Activated CD4-positive, alpha-beta T cell treated with anti-CD3 and anti-CD28 coated beads for 4 hours (primary cell): ENCODE measurements at regions not wholly inside any gene's neighbourhood (a gene's known extent, or its start where the extent isn't known, plus 50 kb on each side); places are given as distances from the start of the nearest gene placed in this dataset.

ENCODE experiments used
- DNase-seq, 2 donors: peaks; one replicate each; pipeline ENCODE4 v3.0.0-alpha.2; 2020

DNA sequence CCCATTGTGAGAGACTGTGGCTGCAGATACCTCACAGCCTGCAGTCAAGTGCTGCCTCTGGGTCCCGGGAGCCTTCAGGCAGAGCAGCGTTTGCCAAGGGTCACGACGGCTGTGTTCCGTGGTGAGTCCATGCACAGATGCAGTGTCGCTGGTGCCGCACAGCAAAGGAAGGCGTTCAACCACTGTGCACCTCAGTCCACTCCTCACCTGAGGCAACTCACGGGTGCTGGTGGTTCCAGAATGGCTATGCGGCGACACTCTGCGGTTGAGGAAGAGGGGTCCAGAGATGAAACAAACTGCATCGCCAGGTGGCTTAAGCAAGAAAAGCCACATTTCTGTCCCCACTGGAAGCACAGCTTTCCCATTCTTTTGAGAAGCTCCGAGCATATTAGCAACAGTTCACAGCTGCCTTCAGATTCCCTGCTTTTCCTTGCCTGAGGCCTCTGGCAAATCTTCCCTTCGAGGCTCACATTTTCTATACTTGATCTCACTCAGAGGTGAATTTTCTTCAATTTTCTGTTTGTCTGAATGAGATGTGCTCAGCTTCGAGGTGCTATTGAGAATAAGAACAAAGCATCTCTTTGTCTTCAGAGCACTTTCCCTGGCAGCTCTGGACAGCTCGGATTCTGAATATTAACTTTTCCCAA is 208.8 kb upstream of the TWIST2 start:
- DNase-seq = no peak

GRCh38 chr2:238640486-238640885 is 207.4 kb upstream of the TWIST2 start:
- no peak for DNase-seq

GRCh38 chr2:238642973-238643372 is 204.9 kb upstream of the TWIST2 start:
- DNase-seq = no peak

- no peak for DNase-seq
Observed at GRCh38 chr2:238643400-238643907, 204.4 kb upstream of the TWIST2 start.

DNA sequence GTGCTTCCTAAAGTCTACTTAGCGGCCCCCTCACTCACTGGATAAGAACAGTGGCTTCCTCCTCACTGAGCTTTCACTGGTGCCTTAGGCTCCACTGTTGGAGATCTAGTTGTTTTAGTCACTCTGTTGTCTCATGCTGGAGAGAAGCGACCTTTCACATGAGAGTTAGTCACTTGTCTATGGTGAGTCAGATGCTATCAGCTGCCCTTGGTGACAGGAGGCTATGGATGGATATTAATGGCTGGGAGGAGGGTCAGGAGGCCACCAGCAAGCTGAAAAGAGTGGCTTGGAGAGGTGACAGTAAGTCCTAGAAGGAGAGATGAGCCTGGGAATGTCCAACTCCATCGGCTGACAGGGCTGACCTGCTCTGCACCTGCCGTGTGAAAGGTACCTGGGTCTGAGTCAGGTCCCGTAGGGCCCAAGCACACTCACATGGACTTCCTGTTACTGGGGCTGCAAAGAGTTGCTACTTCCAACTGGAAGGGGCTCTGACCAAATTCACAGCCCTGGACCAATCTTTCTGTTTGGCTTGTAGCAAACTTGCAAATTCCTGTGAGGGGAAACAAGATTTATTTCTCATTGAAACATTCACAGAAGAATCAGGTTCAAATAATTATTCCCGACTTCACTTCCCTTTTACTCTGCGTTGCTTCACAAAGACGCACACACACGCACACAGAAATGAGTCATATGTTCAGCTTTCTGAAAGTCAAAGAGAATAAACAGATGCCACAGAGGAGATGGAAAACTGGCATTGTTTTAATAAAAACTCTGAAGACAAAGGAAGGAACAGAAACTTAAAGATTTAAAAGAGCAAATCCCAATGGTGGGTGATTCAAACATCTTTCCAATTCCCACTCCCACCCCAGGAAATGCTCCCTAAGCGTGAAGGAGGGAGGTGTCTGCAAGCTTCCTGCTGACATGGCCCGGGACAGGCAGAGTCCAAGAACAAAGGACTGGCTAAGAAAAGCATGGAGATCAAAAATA is 203.5 kb upstream of the TWIST2 start:
- no peak for DNase-seq

GRCh38 chr2:238645095-238645494 is 202.8 kb upstream of the TWIST2 start:
- no peak for DNase-seq

GRCh38 chr2:238645716-238646115 is 202.2 kb upstream of the TWIST2 start:
- DNase-seq = no peak

GRCh38 chr2:238646281-238646680 is 201.6 kb upstream of the TWIST2 start:
- DNase-seq = no peak

DNA sequence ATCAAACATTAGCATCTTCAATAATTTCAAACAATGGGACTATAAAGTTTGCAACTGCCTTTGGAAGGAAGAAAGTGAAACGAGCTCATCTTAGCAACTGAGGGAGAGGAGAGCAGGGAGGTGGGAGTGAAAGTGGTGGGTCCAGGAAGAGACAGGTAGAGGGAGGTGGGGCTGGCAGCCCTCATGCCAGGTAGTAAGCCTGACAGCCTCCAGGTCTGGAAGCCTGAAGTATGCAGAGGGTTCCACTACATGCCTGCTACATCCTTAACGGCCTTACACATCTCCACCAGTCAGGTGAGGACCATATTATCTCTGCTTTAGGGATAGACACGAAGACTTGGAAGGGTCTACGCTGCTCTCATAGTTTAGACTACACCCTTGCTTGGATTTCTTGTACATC is 201.1 kb upstream of the TWIST2 start:
- no peak for DNase-seq

- DNase-seq = no peak
Observed at GRCh38 chr2:238649123-238649522, 198.8 kb upstream of the TWIST2 start.

GRCh38 chr2:238649936-238650518 is 197.9 kb upstream of the TWIST2 start:
- no peak for DNase-seq

GRCh38 chr2:238650536-238650935 is 197.3 kb upstream of the TWIST2 start:
- DNase-seq = no peak

DNA sequence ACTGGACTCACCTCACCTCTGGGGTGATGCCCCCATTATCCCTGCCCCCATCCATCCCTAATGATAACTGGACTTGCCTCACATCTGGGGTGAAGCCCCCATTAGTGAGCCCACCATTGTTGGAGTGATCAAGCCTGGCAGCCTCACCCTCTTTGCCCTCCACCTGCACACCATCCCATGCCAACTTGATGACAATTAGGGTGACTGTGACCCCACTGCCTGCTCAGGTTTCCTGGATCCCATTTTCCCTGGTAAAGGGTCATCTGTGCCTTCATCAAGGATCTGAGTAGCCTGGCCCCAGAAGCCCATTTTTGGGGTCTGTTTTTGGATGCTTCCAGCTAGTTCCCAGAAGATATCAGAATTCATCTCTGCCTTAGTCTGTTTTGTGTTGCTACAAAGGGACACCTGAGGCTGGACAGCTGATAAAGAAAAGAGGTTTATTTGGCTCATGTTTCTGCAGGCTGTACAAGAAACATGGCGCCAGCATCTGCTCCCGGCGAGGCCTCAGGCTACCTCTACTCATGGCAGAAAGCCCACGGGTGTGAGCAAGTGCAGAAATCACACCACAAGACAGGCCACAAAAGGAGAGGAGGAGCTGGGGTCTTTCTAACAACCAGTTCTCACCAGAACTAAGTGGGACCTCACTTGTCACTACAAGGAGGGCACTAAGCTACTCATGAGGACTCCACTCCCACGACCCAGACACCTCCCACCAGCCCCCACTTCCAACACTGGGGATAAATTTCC is 196.4 kb upstream of the TWIST2 start:
- DNase-seq = no peak

DNA sequence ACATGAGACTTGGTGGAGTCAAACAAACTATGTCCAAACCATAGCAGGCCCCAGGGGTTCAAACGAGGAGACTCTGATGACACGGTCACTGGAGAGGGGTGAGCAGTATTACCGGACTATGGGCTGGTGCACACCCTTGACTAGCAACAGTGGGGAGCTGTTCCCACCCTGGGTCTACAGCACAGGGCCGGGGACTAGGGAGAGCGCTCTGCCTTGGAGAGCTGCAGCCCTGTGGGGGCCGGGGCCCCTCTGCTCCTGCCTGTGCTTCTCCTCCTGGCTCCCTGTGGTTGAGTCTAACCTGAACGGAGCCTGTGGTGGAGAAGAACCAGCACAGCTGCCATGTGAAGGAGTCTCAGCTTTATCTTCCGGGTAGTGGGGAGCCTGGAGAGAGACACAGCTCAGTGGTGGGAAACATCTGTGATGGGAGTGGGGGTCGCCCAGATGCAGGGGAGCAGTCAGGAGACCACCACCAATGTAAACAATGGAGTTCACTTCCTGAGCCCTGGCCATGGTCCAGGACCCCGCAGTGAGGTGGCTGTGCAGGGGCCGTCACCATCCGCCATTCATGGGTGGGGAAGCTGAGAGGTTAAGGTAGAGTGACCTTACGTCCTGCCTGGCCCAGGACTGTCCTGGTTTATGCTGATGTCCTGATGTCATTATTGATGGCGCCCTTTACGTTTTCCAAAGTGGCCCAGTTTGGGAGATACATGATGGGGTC is 195.7 kb upstream of the TWIST2 start:
- no peak for DNase-seq

DNA sequence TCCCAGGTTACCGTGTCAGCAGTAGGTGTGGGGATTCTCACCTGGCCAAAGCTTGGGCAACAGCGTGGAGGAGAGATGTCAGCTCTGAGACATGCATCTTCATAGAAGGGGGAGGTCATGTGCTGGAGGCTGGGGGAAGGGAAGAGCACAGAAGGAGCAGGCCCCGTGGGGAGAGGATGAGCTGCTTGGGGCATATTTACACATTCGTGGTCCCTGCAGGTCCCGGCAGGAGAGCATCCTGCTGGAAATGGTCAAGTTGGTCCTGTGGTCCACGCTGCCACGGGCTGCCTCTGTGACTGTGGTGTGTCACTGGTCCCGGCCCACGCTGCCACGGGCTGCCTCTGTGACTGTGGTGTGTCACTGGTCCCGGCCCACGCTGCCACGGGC is 195.1 kb upstream of the TWIST2 start:
- DNase-seq = no peak

GRCh38 chr2:238653431-238654109 is 194.3 kb upstream of the TWIST2 start:
- no peak for DNase-seq

DNA sequence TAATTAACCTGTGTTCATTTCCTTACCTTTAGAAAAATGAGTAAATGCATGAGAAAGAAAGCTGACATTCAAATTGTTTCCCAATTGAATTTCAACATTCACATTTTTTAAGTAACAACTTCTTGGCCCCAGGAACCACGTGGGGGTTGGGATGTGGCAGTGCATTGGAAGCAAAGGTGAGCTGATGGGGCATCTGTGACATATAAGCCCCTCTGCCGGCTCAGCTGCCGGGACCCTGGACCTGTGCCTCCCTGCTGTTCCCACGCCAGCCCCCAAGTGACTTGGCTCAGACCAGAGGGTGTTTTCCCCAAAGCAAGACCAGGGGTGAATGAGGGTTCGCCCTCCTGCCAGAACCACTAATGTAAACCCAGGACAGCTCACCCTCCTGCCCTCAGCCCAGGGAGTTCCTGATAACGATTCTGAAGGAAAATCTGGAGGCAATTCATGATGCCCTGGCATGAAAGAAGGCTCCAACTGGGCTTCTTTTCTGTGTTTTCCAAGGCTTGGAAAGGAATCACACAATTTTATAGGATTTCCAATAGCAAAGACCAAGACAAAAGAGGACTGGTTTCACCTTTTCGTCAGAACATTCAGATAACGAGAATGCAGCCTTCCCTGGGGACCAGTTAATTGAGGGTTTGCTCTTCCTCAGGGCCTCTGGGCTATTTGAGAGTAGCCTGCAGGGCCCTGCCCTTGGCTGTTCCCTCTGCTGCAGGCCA is 193.2 kb upstream of the TWIST2 start:
- no peak for DNase-seq

- DNase-seq = no peak
Observed at GRCh38 chr2:238655198-238655860, 192.6 kb upstream of the TWIST2 start.

DNA sequence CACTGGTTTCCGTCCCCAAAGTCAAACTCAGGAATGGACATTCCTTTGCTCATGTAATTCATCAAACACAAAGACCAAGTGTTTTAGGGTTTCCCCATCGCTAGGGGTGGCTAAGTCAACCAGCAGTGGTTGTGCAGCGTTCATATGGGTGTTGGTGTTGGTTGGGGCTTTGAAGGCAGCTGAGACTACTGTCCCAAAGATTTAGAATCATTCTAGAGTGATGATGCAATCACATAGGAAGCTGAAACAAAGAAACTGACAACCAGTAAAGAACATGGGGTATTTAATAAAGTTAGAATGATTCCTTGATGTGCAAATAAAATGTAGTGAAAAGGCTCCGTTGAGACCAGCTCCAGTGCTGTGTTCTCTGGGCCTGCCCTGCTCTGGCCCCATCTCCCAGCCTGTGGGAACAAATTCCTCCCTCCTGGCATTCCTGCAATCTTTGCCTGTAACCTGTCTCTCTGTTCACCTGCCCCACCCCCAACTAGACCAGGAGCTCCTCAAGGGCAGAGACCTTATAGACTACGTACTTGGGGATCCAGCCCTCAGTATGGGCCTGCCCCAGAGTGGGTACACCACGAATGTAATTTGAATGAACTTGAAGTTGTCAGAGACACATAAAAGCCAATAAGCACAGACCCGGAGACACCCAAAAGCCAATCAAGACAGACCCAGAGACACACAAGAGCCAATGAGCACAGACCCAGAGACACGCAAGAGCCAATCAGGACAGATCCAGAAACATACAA is 191.7 kb upstream of the TWIST2 start:
- DNase-seq = no peak
